ENCODE measurements at regions not wholly inside any gene's neighbourhood (a gene's known extent, or its start where the extent isn't known, plus 50 kb on each side); places are given as distances from the start of the nearest gene placed in this dataset.

GRCh38 chr11:71336176-71336995, 84.0 kb upstream of the SHANK2 start:
- Histone ChIP-seq H3K4me2 (no peak overlapping the region), H3K79me2 (replicated peaks; ENCODE audit: insufficient read depth) (no peaks in the 10 kb centered on the region), H3F3A (replicated peaks; ENCODE audit: low read depth) (no peaks in the 10 kb centered on the region), H3K4me1 (ENCODE audit: insufficient read depth) (peaks cover 12% of the 10 kb centered on the region; the same call in 1 of the 2 replicates), H3K9me2 (ENCODE audit: insufficient read depth) (0 out of 2 replicates have a peak, but pooled peaks cover 14% of the 10 kb centered on the region), H4K20me1 (replicated peaks; ENCODE audit: insufficient read depth) (no peaks in the 10 kb centered on the region), H3K27me3 (ENCODE audit: insufficient read depth) (no peaks in the 10 kb centered on the region), H3K4me3 (no peak overlapping the region), H3K27ac (ENCODE audit: low read depth) (no peak overlapping the region), H3K36me3 (ENCODE audit: insufficient read depth) (0 out of 2 replicates have a peak, but pooled peaks cover 5% of the 10 kb centered on the region), H2AFZ (no peak overlapping the region)
- Mint-ChIP-seq H3K4me1 (peaks cover 14% of the 10 kb centered on the region), H3K36me3 (ENCODE audit: low read depth) (peaks cover 12% of the 10 kb centered on the region), H3K4me3 (no peak overlapping the region), H3K27ac (no peak overlapping the region), H3K9me3 (peaks cover 41% of the 10 kb centered on the region), H3K27me3 (ENCODE audit: insufficient read depth, low read depth, poor library complexity) (peaks cover 15% of the 10 kb centered on the region)
- TF ChIP-seq STAT1 (IDR thresholded peaks at IDR 0.05; ENCODE audit: unreplicated experiment) = no peak
- no peak for TF ChIP-seq ZNF462 (CRISPR knock-in tag; IDR thresholded peaks at IDR 0.05)
- TF ChIP-seq POLR2AphosphoS5 (IDR thresholded peaks at IDR 0.05; ENCODE audit: low read depth) = no peak
- TF ChIP-seq, protein P1, sequence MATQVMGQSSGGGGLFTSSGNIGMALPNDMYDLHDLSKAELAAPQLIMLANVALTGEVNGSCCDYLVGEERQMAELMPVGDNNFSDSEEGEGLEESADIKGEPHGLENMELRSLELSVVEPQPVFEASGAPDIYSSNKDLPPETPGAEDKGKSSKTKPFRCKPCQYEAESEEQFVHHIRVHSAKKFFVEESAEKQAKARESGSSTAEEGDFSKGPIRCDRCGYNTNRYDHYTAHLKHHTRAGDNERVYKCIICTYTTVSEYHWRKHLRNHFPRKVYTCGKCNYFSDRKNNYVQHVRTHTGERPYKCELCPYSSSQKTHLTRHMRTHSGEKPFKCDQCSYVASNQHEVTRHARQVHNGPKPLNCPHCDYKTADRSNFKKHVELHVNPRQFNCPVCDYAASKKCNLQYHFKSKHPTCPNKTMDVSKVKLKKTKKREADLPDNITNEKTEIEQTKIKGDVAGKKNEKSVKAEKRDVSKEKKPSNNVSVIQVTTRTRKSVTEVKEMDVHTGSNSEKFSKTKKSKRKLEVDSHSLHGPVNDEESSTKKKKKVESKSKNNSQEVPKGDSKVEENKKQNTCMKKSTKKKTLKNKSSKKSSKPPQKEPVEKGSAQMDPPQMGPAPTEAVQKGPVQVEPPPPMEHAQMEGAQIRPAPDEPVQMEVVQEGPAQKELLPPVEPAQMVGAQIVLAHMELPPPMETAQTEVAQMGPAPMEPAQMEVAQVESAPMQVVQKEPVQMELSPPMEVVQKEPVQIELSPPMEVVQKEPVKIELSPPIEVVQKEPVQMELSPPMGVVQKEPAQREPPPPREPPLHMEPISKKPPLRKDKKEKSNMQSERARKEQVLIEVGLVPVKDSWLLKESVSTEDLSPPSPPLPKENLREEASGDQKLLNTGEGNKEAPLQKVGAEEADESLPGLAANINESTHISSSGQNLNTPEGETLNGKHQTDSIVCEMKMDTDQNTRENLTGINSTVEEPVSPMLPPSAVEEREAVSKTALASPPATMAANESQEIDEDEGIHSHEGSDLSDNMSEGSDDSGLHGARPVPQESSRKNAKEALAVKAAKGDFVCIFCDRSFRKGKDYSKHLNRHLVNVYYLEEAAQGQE (IDR thresholded peaks at IDR 0.05; ENCODE audit: unreplicated experiment) = no peak
- TF ChIP-seq EZH2 (IDR thresholded peaks at IDR 0.05; ENCODE audit: low read depth, unreplicated experiment) = no peak
- no peak for TF ChIP-seq ZNF331 (CRISPR knock-in tag; IDR thresholded peaks at IDR 0.05; ENCODE audit: low read depth)
- no peak for TF ChIP-seq ZNF114 (CRISPR knock-in tag; IDR thresholded peaks at IDR 0.05)
- TF ChIP-seq EZH2phosphoT487 (IDR thresholded peaks at IDR 0.05; ENCODE audit: unreplicated experiment) = no peak
- no peak for TF ChIP-seq CTCF (conservative IDR thresholded peaks at IDR 0.05; ENCODE audit: low read depth in 2 of 2)
- TF ChIP-seq CREB1 (CRISPR knock-in tag; IDR thresholded peaks at IDR 0.05; ENCODE audit: low read depth) = no peak
- no peak for TF ChIP-seq NANOG (IDR thresholded peaks at IDR 0.05; ENCODE audit: borderline replicate concordance)
- no peak for TF ChIP-seq ETS1 (IDR thresholded peaks at IDR 0.05)
- no peak for TF ChIP-seq JUNB (IDR thresholded peaks at IDR 0.05; ENCODE audit: unreplicated experiment)
- ATAC-seq (no peak), DNase-seq (ENCODE audit: low spot score) (no peak)

All from GM23338 (cell line).